ENCODE measurements at regions not wholly inside any gene's neighbourhood (a gene's known extent, or its start where the extent isn't known, plus 50 kb on each side); places are given as distances from the start of the nearest gene placed in this dataset.
A peak's percentile ranks its signal among the peaks of the same experiment; 100 is the strongest.
"Not testable (repeated sequence)": the region's sequence is repeated elsewhere in the genome, so short reads cannot be mapped to it uniquely, and the experiment has no call there.

DNA sequence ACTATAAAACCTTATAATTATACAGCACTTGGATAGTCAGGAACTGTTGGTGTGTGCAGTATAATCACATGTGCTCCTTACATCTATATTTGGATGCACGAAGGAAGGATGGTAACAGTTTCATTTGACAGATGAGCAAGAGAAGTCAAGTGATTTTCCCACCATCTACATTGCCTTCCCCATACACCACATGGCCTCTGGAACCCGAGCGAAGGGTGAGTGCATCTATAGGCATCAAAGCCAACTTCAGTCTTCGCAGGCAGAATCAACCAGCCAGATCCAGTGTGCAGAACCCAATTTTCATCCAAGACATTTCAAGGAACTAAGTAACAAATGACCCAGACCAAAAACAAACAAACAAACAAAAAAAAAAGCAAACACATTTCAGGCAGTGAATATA lies 85.1 kb upstream of the BLID start:
- peak; percentile 47 for DNase-seq (ENCODE audit: low spot score)

DNA sequence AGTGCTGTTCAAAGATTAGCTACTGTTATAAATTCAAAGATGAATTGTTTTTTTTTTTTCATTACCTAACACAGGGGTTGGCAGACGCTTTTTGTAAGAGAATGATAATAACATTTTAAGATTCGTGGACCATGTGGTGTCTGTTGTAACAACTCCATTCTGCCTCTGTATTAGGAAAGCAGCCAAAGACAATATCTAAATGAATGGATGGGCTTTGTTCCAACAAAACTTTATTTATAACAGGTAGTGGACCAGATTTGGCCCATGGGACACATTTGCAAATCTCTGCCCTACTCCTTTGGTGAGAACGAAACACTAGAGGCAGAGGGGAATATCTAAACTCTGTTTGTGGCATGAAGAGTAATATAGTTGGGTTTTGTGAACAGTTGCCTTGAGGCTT lies 83.6 kb upstream of the BLID start:
- no peak for DNase-seq (ENCODE audit: low spot score)

- DNase-seq (ENCODE audit: low spot score): peak; percentile 23
These were observed 82.4 kb upstream of the BLID start for GRCh38 chr11:122198291-122198983.

GRCh38 chr11:122197066-122197987 lies 81.3 kb upstream of the BLID start:
- DNase-seq (ENCODE audit: low spot score): no peak

DNA sequence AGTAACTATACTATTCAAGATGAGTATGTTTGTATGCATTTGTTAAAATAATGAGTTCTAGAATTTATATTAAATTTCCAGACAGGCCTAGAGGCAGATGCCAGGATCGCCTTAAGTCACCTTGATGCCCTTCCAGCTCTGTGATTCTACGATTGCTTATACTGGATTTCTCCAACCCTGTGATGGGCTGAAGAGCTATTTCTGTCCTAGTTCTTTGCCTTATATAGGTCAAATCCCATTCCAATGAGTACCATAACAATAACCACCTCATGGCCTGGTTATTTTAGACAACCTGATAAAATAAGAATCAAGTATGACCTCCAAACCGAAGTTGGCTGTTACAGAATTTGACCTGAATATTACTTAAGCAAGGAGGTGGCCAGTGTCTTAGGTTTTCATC lies 79.8 kb upstream of the BLID start:
- no peak for DNase-seq (ENCODE audit: low spot score)

DNA sequence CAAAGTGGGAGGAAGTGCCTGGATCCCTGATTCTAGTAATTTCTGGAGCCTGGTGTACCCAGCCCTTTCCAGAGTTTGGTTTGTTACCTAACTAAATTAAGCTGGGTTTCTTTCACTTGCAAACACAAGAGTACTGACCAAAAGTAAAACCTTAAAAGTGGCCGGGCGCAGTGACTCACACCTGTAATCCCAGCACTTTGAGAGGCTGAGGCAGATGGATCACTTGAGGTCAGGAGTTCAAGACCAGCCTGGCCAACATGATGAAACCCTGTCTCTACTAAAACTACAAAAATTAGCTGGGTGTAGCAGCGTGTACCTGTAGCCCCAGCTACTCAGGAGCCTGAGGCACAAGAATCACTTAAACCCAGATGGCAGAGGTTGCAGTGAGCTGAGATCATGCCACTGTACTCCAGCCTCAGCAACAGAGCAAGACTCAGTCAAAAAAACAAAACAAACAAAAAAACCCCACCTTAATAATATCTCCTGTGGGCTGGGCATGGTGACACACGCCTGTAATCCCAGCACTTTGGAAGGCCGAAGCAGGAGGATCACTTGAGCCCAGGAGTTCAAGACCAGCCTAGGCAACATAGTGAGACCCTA lies 78.0 kb upstream of the BLID start:
- DNase-seq (ENCODE audit: low spot score): not testable (repeated sequence)

DNA sequence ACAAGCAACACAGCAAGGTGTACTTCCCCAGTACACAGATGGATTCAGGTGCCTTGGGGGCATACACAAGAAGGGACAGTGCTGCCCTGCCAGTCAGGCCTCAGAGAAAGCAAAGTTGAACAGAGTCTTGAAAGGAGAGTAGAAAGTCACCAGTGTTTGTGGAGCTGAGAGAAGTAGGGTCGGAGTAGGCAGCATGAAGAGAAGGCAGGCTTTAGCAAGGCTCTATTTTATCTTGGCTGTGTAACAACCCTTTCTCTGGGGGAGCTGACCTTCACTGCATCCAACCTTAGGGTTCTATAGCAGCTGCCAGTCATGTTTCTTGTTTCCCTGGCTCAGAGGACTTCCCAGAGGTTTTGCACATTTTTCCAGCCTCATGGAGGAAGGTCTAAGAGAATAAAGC lies 77.4 kb upstream of the BLID start:
- DNase-seq (ENCODE audit: low spot score): no peak

DNA sequence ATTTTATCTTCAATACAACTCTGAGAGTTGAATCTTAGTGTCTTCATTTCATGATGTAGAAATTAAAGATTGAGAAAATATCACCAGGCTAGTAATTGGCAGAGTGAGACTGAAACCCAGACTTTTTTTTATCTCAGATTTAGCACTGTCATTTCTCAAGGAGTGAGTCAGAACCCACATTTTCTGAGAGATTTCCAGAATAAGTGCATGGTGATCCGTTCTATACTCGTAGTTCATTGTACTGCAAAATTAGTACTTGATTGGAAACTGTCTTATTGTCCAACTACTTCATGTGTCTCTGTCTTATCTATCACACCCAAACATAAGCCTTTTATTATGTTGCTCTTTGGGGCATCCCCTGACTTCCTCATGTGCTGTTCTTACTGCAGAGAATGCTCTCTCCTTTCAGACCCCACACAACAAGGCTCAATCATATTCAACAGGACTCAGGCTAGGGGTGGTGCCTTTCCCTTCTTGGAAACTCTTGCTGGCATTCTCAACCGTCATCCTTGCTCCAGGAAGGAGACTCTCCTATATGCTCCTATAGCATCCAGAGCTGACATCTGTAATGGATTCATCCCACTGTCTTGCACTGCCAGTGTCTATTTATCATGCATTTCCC lies 76.7 kb upstream of the BLID start:
- no peak for DNase-seq (ENCODE audit: low spot score)

- DNase-seq (ENCODE audit: low spot score): no peak
These were observed 74.8 kb upstream of the BLID start for GRCh38 chr11:122190768-122191167.

GRCh38 chr11:122189229-122189628 lies 73.2 kb upstream of the BLID start:
- no peak for DNase-seq (ENCODE audit: low spot score)

- no peak for DNase-seq (ENCODE audit: low spot score)
These were observed 71.6 kb upstream of the BLID start for GRCh38 chr11:122187373-122188165.

GRCh38 chr11:122186439-122187080 lies 70.5 kb upstream of the BLID start:
- DNase-seq (ENCODE audit: low spot score): no peak

DNA sequence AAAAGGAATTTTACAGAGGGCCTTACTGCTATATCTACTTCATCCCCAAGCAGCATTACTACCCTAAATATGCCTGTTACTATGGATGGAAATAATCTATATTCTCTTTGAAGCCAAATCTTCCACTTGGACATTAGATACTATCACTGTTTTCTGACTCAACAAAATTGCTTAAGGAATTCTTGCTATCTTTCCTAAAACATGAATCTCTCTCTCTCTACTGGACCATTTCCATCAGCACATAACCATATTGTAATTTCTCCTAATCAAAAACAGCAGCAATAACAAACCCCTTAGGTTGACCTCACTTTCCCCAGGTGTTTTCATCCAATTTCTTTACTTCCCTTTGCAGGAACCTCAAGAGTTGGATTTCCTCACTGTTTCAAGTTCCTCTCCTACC lies 67.9 kb upstream of the BLID start:
- DNase-seq (ENCODE audit: low spot score): no peak

DNA sequence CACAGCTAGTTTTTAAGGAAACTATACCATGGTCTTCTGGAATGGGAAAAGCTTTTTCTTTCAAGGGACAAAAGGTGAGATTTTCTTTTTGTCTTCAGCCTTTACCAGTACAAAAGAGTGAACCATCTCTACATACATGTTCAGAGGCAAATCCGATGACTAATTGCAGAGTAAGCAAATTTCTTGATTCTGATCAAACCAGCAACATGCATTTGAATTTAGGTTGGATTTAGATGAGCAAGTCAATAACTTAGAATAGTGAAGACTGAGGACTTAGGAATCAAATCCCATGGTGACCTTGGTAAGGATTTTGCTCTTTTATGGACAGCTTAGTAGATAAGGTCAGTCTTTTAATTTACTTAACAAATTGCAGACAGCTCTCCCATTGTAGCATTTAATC lies 65.9 kb upstream of the BLID start:
- DNase-seq (ENCODE audit: low spot score): no peak

GRCh38 chr11:122181372-122181771 lies 65.4 kb upstream of the BLID start:
- no peak for DNase-seq (ENCODE audit: low spot score)

- no peak for DNase-seq (ENCODE audit: low spot score)
These were observed 64.2 kb upstream of the BLID start for GRCh38 chr11:122179961-122180834.

GRCh38 chr11:122178795-122179194 lies 62.8 kb upstream of the BLID start:
- no peak for DNase-seq (ENCODE audit: low spot score)

GRCh38 chr11:122177238-122177637 lies 61.2 kb upstream of the BLID start:
- no peak for DNase-seq (ENCODE audit: low spot score)

DNA sequence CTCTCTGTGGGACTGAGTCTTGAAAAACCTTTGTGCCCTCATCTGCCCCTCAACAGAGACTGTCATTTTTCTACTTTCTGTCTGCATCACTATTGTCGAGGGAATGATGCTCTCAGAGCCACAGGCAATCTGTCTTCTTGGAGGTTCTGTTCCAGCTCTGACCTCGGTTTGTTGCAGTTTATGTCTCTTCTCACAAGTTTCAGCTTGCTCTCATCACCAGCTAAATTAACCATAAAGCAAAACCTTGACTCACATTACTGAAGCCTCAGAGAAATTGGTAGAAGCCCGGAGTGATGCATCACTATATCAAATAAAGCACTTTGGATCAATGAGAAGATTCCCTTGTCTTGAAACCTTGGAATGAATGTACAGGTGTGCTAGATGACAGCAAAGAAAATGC lies 60.6 kb upstream of the BLID start:
- no peak for DNase-seq (ENCODE audit: low spot score)

DNA sequence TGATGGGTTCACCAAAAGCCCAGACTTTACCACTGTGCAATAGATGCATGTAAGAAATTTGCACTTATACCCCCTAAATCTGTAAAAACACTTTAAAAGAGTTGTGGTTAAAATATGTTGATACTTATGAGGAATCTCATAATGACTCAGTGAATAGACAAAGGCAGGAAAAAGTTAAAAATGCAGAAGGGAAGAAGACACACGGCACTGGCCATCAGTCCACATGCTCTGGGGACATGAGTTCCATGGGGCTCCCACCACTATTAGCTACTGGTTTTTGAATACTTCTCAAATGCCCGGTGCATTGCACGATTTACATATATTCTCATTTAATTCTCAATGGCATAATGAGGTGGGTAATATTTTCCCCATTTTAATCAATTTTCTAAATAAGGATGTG lies 59.3 kb upstream of the BLID start:
- DNase-seq (ENCODE audit: low spot score): no peak
